Hepatocyte (in vitro differentiated cells): ENCODE measurements at regions not wholly inside any gene's neighbourhood (a gene's known extent, or its start where the extent isn't known, plus 50 kb on each side); places are given as distances from the start of the nearest gene placed in this dataset.

Experiments used
- EZH2 ChIP-seq: fragments of 200-600 bp; sonication (generic); IDR thresholded peaks from 2 replicates; pipeline ENCODE4 v1.6.1; 2016; ENCODE audit warnings: antibody characterized with exemption, mild to moderate bottlenecking, borderline replicate concordance
- EZH2phosphoT487 ChIP-seq: fragments of 200-600 bp; sonication (generic); IDR thresholded peaks from one replicate; pipeline ENCODE4 v1.6.1; 2018; ENCODE audit warnings: antibody characterized with exemption, mild to moderate bottlenecking, low read depth, moderate library complexity; ENCODE audit not compliant: unreplicated experiment, severe bottlenecking
- TF ChIP-seq, protein P1 (sequence below): fragments of 200-600 bp; sonication (generic); IDR thresholded peaks from 2 replicates; pipeline ENCODE4 v1.5.1; 2016; ENCODE audit warnings: antibody characterized with exemption, mild to moderate bottlenecking; ENCODE audit not compliant: poor library complexity

DNA sequence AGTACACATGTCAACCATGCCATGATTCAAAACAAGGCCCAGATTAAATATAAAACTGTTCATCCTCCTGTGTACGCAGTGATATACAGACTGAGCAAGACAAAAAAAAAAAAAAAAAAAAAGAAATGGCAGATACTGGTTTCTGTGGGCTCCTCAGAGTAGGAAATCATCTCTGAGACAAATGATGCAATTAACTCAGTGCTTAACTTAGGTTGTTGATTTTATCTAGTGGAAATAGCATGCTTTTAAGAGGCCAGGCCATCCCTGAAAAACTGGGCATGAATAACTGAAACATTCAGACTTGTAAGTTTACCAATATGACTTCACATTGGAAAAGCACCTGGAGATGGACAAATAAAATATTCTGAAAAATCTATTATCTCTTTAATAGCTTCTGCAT, 69.0 kb downstream of the DKK1 start:
- TF ChIP-seq EZH2 (no peak), EZH2phosphoT487 (no peak)
- TF ChIP-seq, protein P1, sequence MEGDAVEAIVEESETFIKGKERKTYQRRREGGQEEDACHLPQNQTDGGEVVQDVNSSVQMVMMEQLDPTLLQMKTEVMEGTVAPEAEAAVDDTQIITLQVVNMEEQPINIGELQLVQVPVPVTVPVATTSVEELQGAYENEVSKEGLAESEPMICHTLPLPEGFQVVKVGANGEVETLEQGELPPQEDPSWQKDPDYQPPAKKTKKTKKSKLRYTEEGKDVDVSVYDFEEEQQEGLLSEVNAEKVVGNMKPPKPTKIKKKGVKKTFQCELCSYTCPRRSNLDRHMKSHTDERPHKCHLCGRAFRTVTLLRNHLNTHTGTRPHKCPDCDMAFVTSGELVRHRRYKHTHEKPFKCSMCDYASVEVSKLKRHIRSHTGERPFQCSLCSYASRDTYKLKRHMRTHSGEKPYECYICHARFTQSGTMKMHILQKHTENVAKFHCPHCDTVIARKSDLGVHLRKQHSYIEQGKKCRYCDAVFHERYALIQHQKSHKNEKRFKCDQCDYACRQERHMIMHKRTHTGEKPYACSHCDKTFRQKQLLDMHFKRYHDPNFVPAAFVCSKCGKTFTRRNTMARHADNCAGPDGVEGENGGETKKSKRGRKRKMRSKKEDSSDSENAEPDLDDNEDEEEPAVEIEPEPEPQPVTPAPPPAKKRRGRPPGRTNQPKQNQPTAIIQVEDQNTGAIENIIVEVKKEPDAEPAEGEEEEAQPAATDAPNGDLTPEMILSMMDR, result no peak
